Right cardiac atrium (tissue), 5 donors: ENCODE measurements at regions not wholly inside any gene's neighbourhood (a gene's known extent, or its start where the extent isn't known, plus 50 kb on each side); places are given as distances from the start of the nearest gene placed in this dataset.

Experiments used
- ATAC-seq, 2 donors: fragments of 200-7000 bp; cut with Tn5 transposase; one replicate each; pipeline versions ENCODE4 v1.8.0 to v1.9.1; 2020; ENCODE audit warnings: moderate library complexity in 2 of 2, mild to moderate bottlenecking in 1 of 2
- DNase-seq, 3 donors: peaks; one replicate each; pipeline ENCODE4 v3.0.0-alpha.2; 2020
- H3K27ac ChIP-seq: one replicate; pipeline ENCODE4 v1.5.1; 2013; ENCODE audit warnings: mild to moderate bottlenecking, low read length, control low read depth, moderate library complexity
- H3K27me3 ChIP-seq: one replicate; pipeline ENCODE4 v1.6.1; 2013; ENCODE audit not compliant: control insufficient read depth, insufficient read depth
- H3K4me1 ChIP-seq: one replicate; pipeline ENCODE4 v1.6.1; 2013; ENCODE audit warnings: low read length; ENCODE audit not compliant: control insufficient read depth, insufficient read depth
- H3K4me3 ChIP-seq: one replicate; pipeline ENCODE4 v1.5.1; 2013; ENCODE audit warnings: low read length, control low read depth
- H3K9me3 ChIP-seq: one replicate; pipeline ENCODE4 v1.6.1; 2013; ENCODE audit warnings: low read length; ENCODE audit not compliant: control insufficient read depth
- WGBS: extraction: QIAGEN DNeasy Blood & Tissue Kit; methylation state at CpG from one replicate; pipeline ENCODE4 v1.1.7; 2013; 5-methylcytosine and 5-hydroxymethylcytosine counted together
- intact Hi-C, 4 donors: fragments of 100-400 bp; cut with DNase I; formaldehyde crosslinking; loops; one replicate each; pipeline versions ENCODE4 v1.11.0 to v1.14.0; 2022 to 2023
- donor health status: healthy with polysubstance abuse.
- donor health status: DM: no; HTN: yes; CAD: no.
- donor health status: DM: no; HTN: no; CAD: no.
- donor health status: DM: no; HTN: yes; CAD: no; lungs with severe emphysema.
- donor health status: DM: yes; HTN: yes; CAD: no.

- H3K4me1 ChIP-seq = no peaks in the 10 kb centered on the region
- H3K4me3 ChIP-seq = no peak overlapping the region
- H3K27ac ChIP-seq = no peak overlapping the region
- WGBS = 61% methylated on average over 7 of the region's 7 CpGs
- intact Hi-C loops = no loop called here
- DNase-seq (no peak), ATAC-seq (no peak)
- no peaks in the 10 kb centered on the region for H3K9me3 ChIP-seq
- peaks cover 3% of the 10 kb centered on the region for H3K27me3 ChIP-seq
Observed at GRCh38 chr12:127277882-127278281, 989.1 kb upstream of the TMEM132C start.

- intact Hi-C loops = no loop called here
- WGBS = 95% methylated on average over 3 of the region's 3 CpGs
Observed at GRCh38 chr12:127278351-127278750, 988.6 kb upstream of the TMEM132C start.

DNA sequence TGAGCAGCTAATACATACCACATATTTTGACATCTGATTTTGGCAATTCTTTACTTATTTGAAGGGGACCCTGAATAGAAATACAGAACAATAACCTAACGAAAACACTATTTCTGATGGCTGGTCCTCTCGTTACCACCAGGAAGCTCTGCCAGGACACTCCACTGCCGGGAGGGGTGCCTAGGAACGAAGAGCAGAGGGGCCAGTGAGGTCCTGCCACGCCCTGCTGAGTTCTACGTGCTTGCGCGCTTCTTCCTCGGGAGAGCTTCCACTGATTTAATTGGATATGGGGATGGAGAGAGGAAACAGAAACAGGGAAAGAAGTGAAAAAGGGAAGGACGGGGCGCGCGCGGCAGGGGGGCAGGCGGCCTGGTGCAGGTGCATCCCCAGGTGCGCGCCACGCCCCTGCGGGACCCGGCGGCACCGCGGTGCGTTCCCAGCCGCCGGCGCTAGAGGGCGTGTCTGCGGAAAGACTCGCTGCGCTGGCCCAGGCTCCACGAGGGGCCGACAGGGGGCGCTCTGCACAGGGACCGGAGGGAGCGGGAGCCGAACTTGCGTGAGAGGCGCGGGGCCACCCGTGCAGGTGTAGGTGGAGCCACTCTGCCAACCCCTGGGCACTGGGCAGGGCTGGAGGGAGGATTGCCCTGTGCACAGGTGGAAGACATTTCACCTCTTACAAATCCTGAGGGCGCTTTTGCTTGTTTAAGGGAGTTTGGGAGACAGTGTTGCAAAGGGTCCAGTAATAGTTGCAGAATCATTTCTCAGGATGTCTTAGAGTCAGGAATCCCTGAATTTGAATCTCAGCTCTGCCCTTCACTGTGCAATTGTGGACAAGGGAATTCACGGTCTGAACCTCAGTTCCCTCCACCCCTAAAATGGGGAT lies 986.3 kb upstream of the TMEM132C start:
- Histone ChIP-seq H3K27me3 (no peaks in the 10 kb centered on the region), H3K27ac (no peak overlapping the region), H3K4me3 (no peak overlapping the region), H3K4me1 (no peaks in the 10 kb centered on the region), H3K9me3 (no peaks in the 10 kb centered on the region)
- ATAC-seq = peak; percentile 20 to 55
- WGBS = 14% methylated on average over 43 of the region's 43 CpGs
- intact Hi-C loops = no loop called here
- peak; percentile 44 to 76 (median 73) for DNase-seq

More at GRCh38 chr12:127278351-127278750, 988.6 kb upstream of the TMEM132C start:
- DNase-seq (no peak), ATAC-seq (no peak)
- Histone ChIP-seq H3K4me1 (no peaks in the 10 kb centered on the region), H3K9me3 (no peaks in the 10 kb centered on the region), H3K27me3 (peaks cover 3% of the 10 kb centered on the region), H3K27ac (no peak overlapping the region), H3K4me3 (no peak overlapping the region)

DNA sequence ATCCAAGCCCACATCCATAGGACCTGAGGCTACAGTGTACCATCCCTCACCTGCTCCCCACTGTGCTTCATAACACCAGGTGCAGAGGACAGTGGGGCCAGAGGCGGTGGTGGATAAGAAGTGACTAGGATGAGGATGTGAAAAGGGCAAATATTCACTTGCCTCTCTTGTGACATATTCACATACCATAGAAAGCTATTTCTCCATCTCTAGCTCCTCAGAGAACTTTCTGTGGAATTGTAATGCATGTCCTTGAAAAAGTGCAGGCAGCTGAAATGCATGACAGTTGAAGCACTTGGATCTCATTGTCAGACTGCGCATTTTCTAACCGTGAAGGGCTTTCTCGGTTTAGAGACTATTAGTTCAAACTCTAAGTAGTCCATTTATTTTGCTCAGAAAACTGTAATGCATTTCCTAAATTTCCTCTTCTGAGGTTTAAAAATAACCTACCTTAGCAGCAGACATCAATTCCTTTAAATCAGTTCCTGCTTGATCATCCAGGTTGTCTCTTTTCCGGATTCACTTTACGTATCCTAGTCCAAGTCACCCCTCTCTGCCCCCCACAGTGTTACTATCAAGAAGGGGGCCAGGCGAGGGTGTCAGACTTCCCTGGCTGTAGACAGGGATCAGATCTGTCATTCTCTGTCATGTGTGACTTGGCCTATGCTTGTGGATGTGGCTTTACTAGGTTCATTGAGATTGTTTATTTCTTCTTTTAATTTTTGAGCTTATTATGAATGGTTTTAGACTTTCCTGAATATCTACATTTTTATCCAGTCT lies 984.0 kb upstream of the TMEM132C start:
- no peak for DNase-seq
- Histone ChIP-seq H3K27me3 (no peaks in the 10 kb centered on the region), H3K9me3 (no peaks in the 10 kb centered on the region), H3K4me3 (no peak overlapping the region), H3K27ac (no peak overlapping the region), H3K4me1 (no peaks in the 10 kb centered on the region)
- intact Hi-C loops = no loop called here
- WGBS = 70% methylated on average over 7 of the region's 7 CpGs
- no peak for ATAC-seq

GRCh38 chr12:127284021-127284420 lies 982.9 kb upstream of the TMEM132C start:
- ATAC-seq (no peak), DNase-seq (no peak)
- intact Hi-C loops = no loop called here
- H3K27me3 ChIP-seq = no peaks in the 10 kb centered on the region
- 57% methylated on average over 6 of the region's 6 CpGs for WGBS
- no peak overlapping the region for H3K4me3 ChIP-seq
- no peaks in the 10 kb centered on the region for H3K9me3 ChIP-seq
- H3K27ac ChIP-seq = no peak overlapping the region
- no peaks in the 10 kb centered on the region for H3K4me1 ChIP-seq

- no peak overlapping the region for H3K27ac ChIP-seq
- H3K9me3 ChIP-seq = no peaks in the 10 kb centered on the region
- peak in 2 of 3 donors; percentile 33 to 53 for DNase-seq
- H3K4me3 ChIP-seq = no peak overlapping the region
- no peaks in the 10 kb centered on the region for H3K27me3 ChIP-seq
- H3K4me1 ChIP-seq = no peaks in the 10 kb centered on the region
- intact Hi-C loops = no loop called here
- peak; percentile 72 to 82 for ATAC-seq
- WGBS = 34% methylated on average over 3 of the region's 3 CpGs
Observed at GRCh38 chr12:127284870-127285431, 982.0 kb upstream of the TMEM132C start.

GRCh38 chr12:127286281-127286680 lies 980.7 kb upstream of the TMEM132C start:
- DNase-seq (no peak), ATAC-seq (no peak)
- Histone ChIP-seq H3K4me1 (no peaks in the 10 kb centered on the region), H3K27me3 (no peaks in the 10 kb centered on the region), H3K9me3 (no peaks in the 10 kb centered on the region), H3K27ac (no peak overlapping the region), H3K4me3 (no peak overlapping the region)
- WGBS = 74% methylated on average over 3 of the region's 3 CpGs
- intact Hi-C loops = no loop called here

DNA sequence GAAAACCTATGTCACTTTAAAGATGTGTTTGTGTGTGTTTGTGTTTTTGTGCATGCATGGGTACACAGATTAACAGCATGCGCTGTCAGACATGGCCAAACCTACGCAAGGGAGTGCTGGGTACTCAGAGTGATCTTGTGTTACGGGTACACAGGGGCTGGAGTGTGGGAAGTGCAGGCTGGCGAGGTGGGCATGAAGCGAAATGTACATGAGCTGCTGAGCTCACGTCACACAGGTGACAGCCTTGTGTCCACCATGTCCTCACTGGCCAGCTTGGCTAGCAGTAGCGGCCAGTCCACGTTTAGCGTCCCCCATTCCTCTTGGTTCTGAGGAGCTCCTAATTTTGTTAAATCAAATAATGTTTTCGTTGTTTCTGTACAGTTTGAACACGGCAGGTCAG lies 979.7 kb upstream of the TMEM132C start:
- ATAC-seq (no peak), DNase-seq (no peak)
- Histone ChIP-seq H3K4me1 (no peaks in the 10 kb centered on the region), H3K9me3 (no peaks in the 10 kb centered on the region), H3K4me3 (no peak overlapping the region), H3K27me3 (no peaks in the 10 kb centered on the region), H3K27ac (no peak overlapping the region)
- 94% methylated on average over 11 of the region's 11 CpGs for WGBS
- intact Hi-C loops = no loop called here

DNA sequence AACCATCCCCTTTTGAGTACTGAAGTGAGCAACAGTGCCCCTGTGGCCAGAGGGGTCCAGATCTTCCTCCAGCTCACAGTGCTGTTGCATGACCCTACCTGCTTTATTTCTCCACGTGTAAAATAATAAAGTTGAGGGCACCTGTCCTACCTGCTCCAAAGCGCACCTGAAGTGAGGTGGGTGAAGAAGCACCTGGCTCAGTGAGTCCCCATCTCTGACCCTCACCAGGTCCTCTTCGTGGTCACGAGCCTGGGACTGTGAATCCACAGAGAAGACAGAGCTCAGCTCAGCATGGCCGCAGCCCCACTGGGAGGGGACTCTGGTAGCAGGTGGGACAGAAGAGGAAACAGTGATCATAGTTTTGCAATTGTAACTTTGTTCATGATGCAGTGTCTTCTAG lies 976.7 kb upstream of the TMEM132C start:
- intact Hi-C loops = loop anchor here in 2 of 4 donors (5.0 to 10.0 kb wide), 2 partner anchors 183 to 185 kb away; no protein-coding TSS in a partner anchor
- ATAC-seq = no peak

DNA sequence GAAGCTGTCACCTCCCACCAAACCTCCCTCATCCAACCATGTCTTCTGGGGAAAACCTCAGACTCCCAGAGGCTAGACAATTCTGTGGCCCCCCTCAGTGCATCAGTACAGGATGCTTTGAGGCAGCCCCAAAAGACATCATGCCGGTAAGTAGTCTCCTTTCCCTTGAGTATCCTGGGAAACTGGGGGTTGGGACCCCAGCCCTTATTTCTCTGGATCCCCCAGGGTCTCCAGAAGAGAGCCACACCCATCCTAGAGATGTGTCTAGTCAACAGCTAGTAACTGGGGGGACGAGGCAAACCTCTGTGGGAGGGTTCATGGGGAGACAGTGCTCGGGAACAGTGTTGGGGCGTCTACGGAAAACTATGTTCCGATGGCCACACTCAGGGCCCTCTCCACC lies 974.2 kb upstream of the TMEM132C start:
- Histone ChIP-seq H3K4me1 (no peaks in the 10 kb centered on the region), H3K9me3 (no peaks in the 10 kb centered on the region), H3K4me3 (no peak overlapping the region), H3K27ac (no peak overlapping the region), H3K27me3 (no peaks in the 10 kb centered on the region)
- DNase-seq (no peak), ATAC-seq (no peak)
- intact Hi-C loops = loop anchor here in 2 of 4 donors (5.0 to 10.0 kb wide), 2 partner anchors 185 to 188 kb away; no protein-coding TSS in a partner anchor
- WGBS = 88% methylated on average over 6 of the region's 6 CpGs

More for the DNA sequence above, 976.7 kb upstream of the TMEM132C start:
- Histone ChIP-seq H3K27ac (no peak overlapping the region), H3K4me3 (no peak overlapping the region), H3K4me1 (no peaks in the 10 kb centered on the region), H3K27me3 (no peaks in the 10 kb centered on the region), H3K9me3 (no peaks in the 10 kb centered on the region)
- DNase-seq = no peak
- WGBS = 85% methylated on average over 5 of the region's 5 CpGs
